ENCODE measurements at regions not wholly inside any gene's neighbourhood (a gene's known extent, or its start where the extent isn't known, plus 50 kb on each side); places are given as distances from the start of the nearest gene placed in this dataset.

GRCh38 chr14:80146941-80147340 is 64.4 kb downstream of the DIO2 start:
- no peak overlapping the region for H3K4me3 ChIP-seq (ENCODE audit: low read depth in 1 of 5, low read length in 5 of 5)
- H3K4me1 ChIP-seq (ENCODE audit: control insufficient read depth in 5 of 5, insufficient read depth in 5 of 5, low read length in 5 of 5) = peaks cover 0 to 2% (median 0%) of the 10 kb centered on the region in 5 donors
- no peaks in the 10 kb centered on the region for H3K9me3 ChIP-seq (ENCODE audit: control insufficient read depth in 5 of 5, low read length in 5 of 5)
- H3K9ac ChIP-seq (ENCODE audit: low read length in 5 of 5) = no peak overlapping the region
- H3K27me3 ChIP-seq (ENCODE audit: control insufficient read depth in 5 of 5, insufficient read depth in 4 of 5, low read length in 5 of 5) = no peaks in the 10 kb centered on the region
- no peak overlapping the region for H3K27ac ChIP-seq (ENCODE audit: low read depth, low read length)
- no peaks in the 10 kb centered on the region for H3K36me3 ChIP-seq (ENCODE audit: control insufficient read depth in 5 of 5, insufficient read depth in 5 of 5, low read length in 5 of 5)

- H3K27me3 ChIP-seq (ENCODE audit: control insufficient read depth in 5 of 5, insufficient read depth in 4 of 5, low read length in 5 of 5) = no peaks in the 10 kb centered on the region
- peaks cover 0 to 6% (median 0%) of the 10 kb centered on the region in 5 donors for H3K4me1 ChIP-seq (ENCODE audit: control insufficient read depth in 5 of 5, insufficient read depth in 5 of 5, low read length in 5 of 5)
- H3K9ac ChIP-seq (ENCODE audit: low read length in 5 of 5) = no peak overlapping the region
- no peak overlapping the region for H3K4me3 ChIP-seq (ENCODE audit: low read depth in 1 of 5, low read length in 5 of 5)
- H3K9me3 ChIP-seq (ENCODE audit: control insufficient read depth in 5 of 5, low read length in 5 of 5) = peaks cover 0 to 7% (median 3%) of the 10 kb centered on the region in 5 donors
- no peak overlapping the region for H3K27ac ChIP-seq (ENCODE audit: low read depth, low read length)
- no peaks in the 10 kb centered on the region for H3K36me3 ChIP-seq (ENCODE audit: control insufficient read depth in 5 of 5, insufficient read depth in 5 of 5, low read length in 5 of 5)
Observed at GRCh38 chr14:80136358-80136757, 74.9 kb downstream of the DIO2 start.

GRCh38 chr14:80135305-80136088 is 75.8 kb downstream of the DIO2 start:
- Histone ChIP-seq H3K27ac (ENCODE audit: low read depth, low read length) (no peak overlapping the region), H3K9ac (ENCODE audit: low read length in 5 of 5) (no peak overlapping the region), H3K4me3 (ENCODE audit: low read depth in 1 of 5, low read length in 5 of 5) (no peak overlapping the region), H3K9me3 (ENCODE audit: control insufficient read depth in 5 of 5, low read length in 5 of 5) (peaks cover 0 to 7% (median 3%) of the 10 kb centered on the region in 5 donors), H3K4me1 (ENCODE audit: control insufficient read depth in 5 of 5, insufficient read depth in 5 of 5, low read length in 5 of 5) (peaks cover 0 to 6% (median 0%) of the 10 kb centered on the region in 5 donors), H3K36me3 (ENCODE audit: control insufficient read depth in 5 of 5, insufficient read depth in 5 of 5, low read length in 5 of 5) (no peaks in the 10 kb centered on the region), H3K27me3 (ENCODE audit: control insufficient read depth in 5 of 5, insufficient read depth in 4 of 5, low read length in 5 of 5) (no peaks in the 10 kb centered on the region)

GRCh38 chr14:80134321-80134720 is 77.0 kb downstream of the DIO2 start:
- H3K9me3 ChIP-seq (ENCODE audit: control insufficient read depth in 5 of 5, low read length in 5 of 5) = peaks cover 0 to 7% (median 3%) of the 10 kb centered on the region in 5 donors
- no peaks in the 10 kb centered on the region for H3K36me3 ChIP-seq (ENCODE audit: control insufficient read depth in 5 of 5, insufficient read depth in 5 of 5, low read length in 5 of 5)
- H3K27ac ChIP-seq (ENCODE audit: low read depth, low read length) = no peak overlapping the region

GRCh38 chr14:80133457-80133856 is 77.8 kb downstream of the DIO2 start:
- H3K9ac ChIP-seq (ENCODE audit: low read length in 5 of 5) = no peak overlapping the region
- peaks cover 0 to 7% (median 3%) of the 10 kb centered on the region in 5 donors for H3K9me3 ChIP-seq (ENCODE audit: control insufficient read depth in 5 of 5, low read length in 5 of 5)
- no peaks in the 10 kb centered on the region for H3K27me3 ChIP-seq (ENCODE audit: control insufficient read depth in 5 of 5, insufficient read depth in 4 of 5, low read length in 5 of 5)
- no peak overlapping the region for H3K27ac ChIP-seq (ENCODE audit: low read depth, low read length)
- H3K4me1 ChIP-seq (ENCODE audit: control insufficient read depth in 5 of 5, insufficient read depth in 5 of 5, low read length in 5 of 5) = peaks cover 0 to 6% (median 0%) of the 10 kb centered on the region in 5 donors
- H3K4me3 ChIP-seq (ENCODE audit: low read depth in 1 of 5, low read length in 5 of 5) = no peak overlapping the region
- H3K36me3 ChIP-seq (ENCODE audit: control insufficient read depth in 5 of 5, insufficient read depth in 5 of 5, low read length in 5 of 5) = no peaks in the 10 kb centered on the region

More at GRCh38 chr14:80134321-80134720, 77.0 kb downstream of the DIO2 start:
- Histone ChIP-seq H3K27me3 (ENCODE audit: control insufficient read depth in 5 of 5, insufficient read depth in 4 of 5, low read length in 5 of 5) (no peaks in the 10 kb centered on the region), H3K9ac (ENCODE audit: low read length in 5 of 5) (no peak overlapping the region), H3K4me3 (ENCODE audit: low read depth in 1 of 5, low read length in 5 of 5) (no peak overlapping the region), H3K4me1 (ENCODE audit: control insufficient read depth in 5 of 5, insufficient read depth in 5 of 5, low read length in 5 of 5) (peaks cover 0 to 6% (median 0%) of the 10 kb centered on the region in 5 donors)

GRCh38 chr14:80127466-80127865 is 83.8 kb downstream of the DIO2 start:
- no peak overlapping the region for H3K9ac ChIP-seq (ENCODE audit: low read length in 5 of 5)
- no peak overlapping the region for H3K4me3 ChIP-seq (ENCODE audit: low read depth in 1 of 5, low read length in 5 of 5)
- no peaks in the 10 kb centered on the region for H3K4me1 ChIP-seq (ENCODE audit: control insufficient read depth in 5 of 5, insufficient read depth in 5 of 5, low read length in 5 of 5)
- no peaks in the 10 kb centered on the region for H3K9me3 ChIP-seq (ENCODE audit: control insufficient read depth in 5 of 5, low read length in 5 of 5)
- no peak overlapping the region for H3K27ac ChIP-seq (ENCODE audit: low read depth, low read length)
- no peaks in the 10 kb centered on the region for H3K27me3 ChIP-seq (ENCODE audit: control insufficient read depth in 5 of 5, insufficient read depth in 4 of 5, low read length in 5 of 5)
- no peaks in the 10 kb centered on the region for H3K36me3 ChIP-seq (ENCODE audit: control insufficient read depth in 5 of 5, insufficient read depth in 5 of 5, low read length in 5 of 5)

- H3K36me3 ChIP-seq (ENCODE audit: control insufficient read depth in 5 of 5, insufficient read depth in 5 of 5, low read length in 5 of 5) = no peaks in the 10 kb centered on the region
- no peaks in the 10 kb centered on the region for H3K4me1 ChIP-seq (ENCODE audit: control insufficient read depth in 5 of 5, insufficient read depth in 5 of 5, low read length in 5 of 5)
- no peak overlapping the region for H3K9ac ChIP-seq (ENCODE audit: low read length in 5 of 5)
- no peak overlapping the region for H3K27ac ChIP-seq (ENCODE audit: low read depth, low read length)
- H3K27me3 ChIP-seq (ENCODE audit: control insufficient read depth in 5 of 5, insufficient read depth in 4 of 5, low read length in 5 of 5) = no peaks in the 10 kb centered on the region
- H3K4me3 ChIP-seq (ENCODE audit: low read depth in 1 of 5, low read length in 5 of 5) = no peak overlapping the region
- H3K9me3 ChIP-seq (ENCODE audit: control insufficient read depth in 5 of 5, low read length in 5 of 5) = peaks cover 0 to 3% (median 0%) of the 10 kb centered on the region in 5 donors
Observed at GRCh38 chr14:80124794-80125193, 86.5 kb downstream of the DIO2 start.

GRCh38 chr14:80117876-80118275 is 93.4 kb downstream of the DIO2 start:
- H3K9ac ChIP-seq (ENCODE audit: low read length in 5 of 5) = no peak overlapping the region
- no peaks in the 10 kb centered on the region for H3K4me1 ChIP-seq (ENCODE audit: control insufficient read depth in 5 of 5, insufficient read depth in 5 of 5, low read length in 5 of 5)
- H3K4me3 ChIP-seq (ENCODE audit: low read depth in 1 of 5, low read length in 5 of 5) = no peak overlapping the region
- no peaks in the 10 kb centered on the region for H3K36me3 ChIP-seq (ENCODE audit: control insufficient read depth in 5 of 5, insufficient read depth in 5 of 5, low read length in 5 of 5)
- no peaks in the 10 kb centered on the region for H3K27me3 ChIP-seq (ENCODE audit: control insufficient read depth in 5 of 5, insufficient read depth in 4 of 5, low read length in 5 of 5)
- peaks cover 0 to 3% (median 0%) of the 10 kb centered on the region in 5 donors for H3K9me3 ChIP-seq (ENCODE audit: control insufficient read depth in 5 of 5, low read length in 5 of 5)
- no peak overlapping the region for H3K27ac ChIP-seq (ENCODE audit: low read depth, low read length)

GRCh38 chr14:80116157-80116556 is 95.1 kb downstream of the DIO2 start:
- H3K4me3 ChIP-seq (ENCODE audit: low read depth in 1 of 5, low read length in 5 of 5) = no peak overlapping the region
- no peaks in the 10 kb centered on the region for H3K27me3 ChIP-seq (ENCODE audit: control insufficient read depth in 5 of 5, insufficient read depth in 4 of 5, low read length in 5 of 5)
- no peaks in the 10 kb centered on the region for H3K36me3 ChIP-seq (ENCODE audit: control insufficient read depth in 5 of 5, insufficient read depth in 5 of 5, low read length in 5 of 5)
- no peak overlapping the region for H3K27ac ChIP-seq (ENCODE audit: low read depth, low read length)
- H3K9ac ChIP-seq (ENCODE audit: low read length in 5 of 5) = no peak overlapping the region
- H3K4me1 ChIP-seq (ENCODE audit: control insufficient read depth in 5 of 5, insufficient read depth in 5 of 5, low read length in 5 of 5) = no peaks in the 10 kb centered on the region
- no peaks in the 10 kb centered on the region for H3K9me3 ChIP-seq (ENCODE audit: control insufficient read depth in 5 of 5, low read length in 5 of 5)

- Histone ChIP-seq H3K4me3 (ENCODE audit: low read depth in 1 of 5, low read length in 5 of 5) (no peak overlapping the region), H3K27ac (ENCODE audit: low read depth, low read length) (no peak overlapping the region)
Observed at GRCh38 chr14:80110721-80111120, 100.6 kb downstream of the DIO2 start.

More at GRCh38 chr14:80110721-80111120, 100.6 kb downstream of the DIO2 start:
- Histone ChIP-seq H3K9ac (ENCODE audit: low read length in 5 of 5) (no peak overlapping the region), H3K27me3 (ENCODE audit: control insufficient read depth in 5 of 5, insufficient read depth in 4 of 5, low read length in 5 of 5) (no peaks in the 10 kb centered on the region), H3K4me1 (ENCODE audit: control insufficient read depth in 5 of 5, insufficient read depth in 5 of 5, low read length in 5 of 5) (no peaks in the 10 kb centered on the region), H3K36me3 (ENCODE audit: control insufficient read depth in 5 of 5, insufficient read depth in 5 of 5, low read length in 5 of 5) (no peaks in the 10 kb centered on the region), H3K9me3 (ENCODE audit: control insufficient read depth in 5 of 5, low read length in 5 of 5) (no peaks in the 10 kb centered on the region)
